HUES6 (cell line): ENCODE measurements at regions not wholly inside any gene's neighbourhood (a gene's known extent, or its start where the extent isn't known, plus 50 kb on each side); places are given as distances from the start of the nearest gene placed in this dataset.

ENCODE experiments used
- H3K27ac ChIP-seq: 2 replicates; pipeline ENCODE4 v1.7.0; 2013; ENCODE audit warnings: low read depth, mild to moderate bottlenecking, low read length, inconsistent platforms
- H3K27me3 ChIP-seq: 2 replicates; pipeline ENCODE4 v1.6.1; 2013; ENCODE audit warnings: low read length; ENCODE audit not compliant: control insufficient read depth, insufficient read depth
- H3K36me3 ChIP-seq: 2 replicates; pipeline ENCODE4 v1.6.1; 2013; ENCODE audit warnings: low read length; ENCODE audit not compliant: control insufficient read depth, insufficient read depth
- H3K4me1 ChIP-seq: 2 replicates; pipeline ENCODE4 v1.6.1; 2013; ENCODE audit warnings: low read length; ENCODE audit not compliant: control insufficient read depth, insufficient read depth
- H3K4me3 ChIP-seq: 2 replicates; pipeline ENCODE4 v1.5.1; 2013; ENCODE audit warnings: low read depth, low read length
- H3K9ac ChIP-seq: one replicate; pipeline ENCODE4 v1.6.1; 2013; ENCODE audit warnings: mild to moderate bottlenecking, low read length
- H3K9me3 ChIP-seq: 2 replicates; pipeline ENCODE4 v1.6.1; 2013; ENCODE audit warnings: low read depth, low read length; ENCODE audit not compliant: control insufficient read depth, insufficient read depth

- Histone ChIP-seq H3K4me1 (peaks cover 25% of the 10 kb centered on the region), H3K36me3 (no peaks in the 10 kb centered on the region), H3K4me3 (no peak overlapping the region), H3K9ac (no peak overlapping the region), H3K9me3 (peaks cover 2% of the 10 kb centered on the region; the same call in 1 of the 2 replicates), H3K27ac (no peak overlapping the region), H3K27me3 (no peaks in the 10 kb centered on the region)
Observed at GRCh38 chr6:113596387-113597230, 260.5 kb upstream of the MARCKS start.

DNA sequence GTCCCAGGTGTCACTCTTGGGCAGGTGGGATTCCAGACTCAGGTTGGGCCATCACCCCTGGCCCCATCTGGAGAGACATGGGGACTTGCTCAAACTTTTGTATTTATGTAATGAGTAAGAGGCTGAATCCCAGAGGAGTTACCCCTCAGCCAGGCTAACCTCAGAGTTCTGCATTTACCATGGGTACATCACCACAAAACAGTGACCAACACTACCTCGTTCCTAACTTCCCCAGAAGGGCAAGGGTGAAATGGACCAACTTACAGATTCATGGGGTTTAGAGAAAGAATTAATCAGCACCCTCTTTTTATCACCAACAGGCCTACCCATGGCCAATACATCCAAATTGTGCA, 259.9 kb upstream of the MARCKS start:
- Histone ChIP-seq H3K4me1 (peaks cover 19% of the 10 kb centered on the region), H3K27ac (no peak overlapping the region), H3K4me3 (no peak overlapping the region), H3K36me3 (no peaks in the 10 kb centered on the region), H3K9me3 (peaks cover 2% of the 10 kb centered on the region; the same call in 1 of the 2 replicates), H3K9ac (no peak overlapping the region), H3K27me3 (no peaks in the 10 kb centered on the region)

GRCh38 chr6:113598786-113599185, 258.4 kb upstream of the MARCKS start:
- no peaks in the 10 kb centered on the region for H3K36me3 ChIP-seq
- H3K9me3 ChIP-seq = 0 out of 2 replicates have a peak, but pooled peaks cover 2% of the 10 kb centered on the region
- H3K27ac ChIP-seq = no peak overlapping the region
- no peak overlapping the region for H3K4me3 ChIP-seq
- no peak overlapping the region for H3K9ac ChIP-seq
- no peaks in the 10 kb centered on the region for H3K27me3 ChIP-seq
- peaks cover 10% of the 10 kb centered on the region for H3K4me1 ChIP-seq

GRCh38 chr6:113599444-113599843, 257.7 kb upstream of the MARCKS start:
- Histone ChIP-seq H3K4me3 (no peak overlapping the region), H3K4me1 (peaks cover 10% of the 10 kb centered on the region), H3K27ac (no peak overlapping the region), H3K27me3 (no peaks in the 10 kb centered on the region), H3K9ac (no peak overlapping the region), H3K9me3 (0 out of 2 replicates have a peak, but pooled peaks cover 2% of the 10 kb centered on the region), H3K36me3 (no peaks in the 10 kb centered on the region)

GRCh38 chr6:113600551-113601339, 256.4 kb upstream of the MARCKS start:
- H3K36me3 ChIP-seq = no peaks in the 10 kb centered on the region
- H3K4me1 ChIP-seq = peaks cover 10% of the 10 kb centered on the region
- H3K9ac ChIP-seq = no peak overlapping the region
- 0 out of 2 replicates have a peak, but pooled peaks cover 2% of the 10 kb centered on the region for H3K9me3 ChIP-seq
- H3K4me3 ChIP-seq = no peak overlapping the region
- H3K27ac ChIP-seq = no peak overlapping the region
- no peaks in the 10 kb centered on the region for H3K27me3 ChIP-seq

- no peaks in the 10 kb centered on the region for H3K9me3 ChIP-seq
- H3K4me1 ChIP-seq = 0 out of 2 replicates have a peak, but pooled peaks cover 2% of the 10 kb centered on the region
- H3K4me3 ChIP-seq = no peak overlapping the region
- no peaks in the 10 kb centered on the region for H3K36me3 ChIP-seq
- H3K27ac ChIP-seq = no peak overlapping the region
- H3K27me3 ChIP-seq = no peaks in the 10 kb centered on the region
- no peak overlapping the region for H3K9ac ChIP-seq
Observed at GRCh38 chr6:113607821-113608545, 249.2 kb upstream of the MARCKS start.

GRCh38 chr6:113610377-113610988, 246.7 kb upstream of the MARCKS start:
- H3K27me3 ChIP-seq = no peaks in the 10 kb centered on the region
- no peak overlapping the region for H3K4me3 ChIP-seq
- no peaks in the 10 kb centered on the region for H3K36me3 ChIP-seq
- H3K9ac ChIP-seq = no peak overlapping the region
- no peaks in the 10 kb centered on the region; the same call in 1 of the 2 replicates for H3K9me3 ChIP-seq
- H3K27ac ChIP-seq = no peak overlapping the region
- H3K4me1 ChIP-seq = 0 out of 2 replicates have a peak, but pooled peaks cover 2% of the 10 kb centered on the region

GRCh38 chr6:113616701-113617274, 240.4 kb upstream of the MARCKS start:
- H3K9ac ChIP-seq = no peak overlapping the region
- H3K9me3 ChIP-seq = no peaks in the 10 kb centered on the region; the same call in 1 of the 2 replicates
- H3K27me3 ChIP-seq = no peaks in the 10 kb centered on the region
- no peak overlapping the region for H3K4me3 ChIP-seq
- no peaks in the 10 kb centered on the region for H3K36me3 ChIP-seq
- H3K27ac ChIP-seq = no peak overlapping the region
- no peaks in the 10 kb centered on the region for H3K4me1 ChIP-seq

DNA sequence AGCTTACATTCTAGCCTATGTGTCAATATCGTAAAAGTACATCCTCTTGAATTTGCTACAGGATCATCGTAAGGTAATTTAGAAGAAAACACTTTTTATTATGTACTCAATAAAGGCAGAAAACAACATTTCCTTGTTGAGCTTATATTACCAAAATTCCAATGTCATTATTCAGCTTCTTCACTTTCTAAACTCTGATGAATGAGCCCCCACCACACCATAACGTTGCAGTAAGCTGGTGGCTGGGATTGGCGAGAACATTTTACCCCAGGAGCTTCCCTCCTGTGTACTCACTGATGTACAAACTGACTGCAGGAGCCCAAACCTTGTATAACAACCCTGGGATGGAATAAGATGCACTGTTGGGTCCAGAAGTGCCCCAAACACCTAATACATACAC, 238.1 kb upstream of the MARCKS start:
- H3K9me3 ChIP-seq = no peaks in the 10 kb centered on the region
- no peak overlapping the region for H3K9ac ChIP-seq
- no peaks in the 10 kb centered on the region for H3K36me3 ChIP-seq
- H3K4me3 ChIP-seq = no peak overlapping the region
- no peaks in the 10 kb centered on the region for H3K4me1 ChIP-seq
- H3K27me3 ChIP-seq = no peaks in the 10 kb centered on the region
- H3K27ac ChIP-seq = no peak overlapping the region

DNA sequence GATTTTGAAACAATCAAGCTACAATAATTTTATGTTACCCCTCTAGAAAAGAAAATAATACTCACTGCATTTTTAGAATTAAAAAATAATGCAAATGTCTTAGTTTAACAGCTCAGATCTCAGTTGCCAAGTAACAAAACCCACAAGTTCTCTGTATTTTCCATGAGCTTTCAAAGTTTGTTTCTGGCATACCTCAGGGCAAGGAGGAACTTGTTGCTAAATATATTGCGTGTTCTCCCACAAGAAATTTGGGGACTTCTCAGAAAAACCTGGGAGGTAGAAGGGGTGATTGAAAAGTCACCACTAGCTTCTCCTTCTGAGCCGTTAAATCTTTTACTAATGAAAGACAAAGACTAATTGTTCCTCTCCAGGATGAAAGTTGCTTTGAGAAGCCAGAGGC, 236.8 kb upstream of the MARCKS start:
- H3K4me3 ChIP-seq = no peak overlapping the region
- H3K27me3 ChIP-seq = no peaks in the 10 kb centered on the region
- H3K36me3 ChIP-seq = no peaks in the 10 kb centered on the region

More for the DNA sequence above, 236.8 kb upstream of the MARCKS start:
- Histone ChIP-seq H3K4me1 (no peaks in the 10 kb centered on the region), H3K27ac (no peak overlapping the region), H3K9ac (no peak overlapping the region), H3K9me3 (no peaks in the 10 kb centered on the region)
